ENCODE measurements at regions not wholly inside any gene's neighbourhood (a gene's known extent, or its start where the extent isn't known, plus 50 kb on each side); places are given as distances from the start of the nearest gene placed in this dataset.

GRCh38 chr2:118457951-118458350, 369.7 kb downstream of the INSIG2 start:
- TF ChIP-seq CTCF (IDR thresholded peaks at IDR 0.05; ENCODE audit: extremely low read depth, insufficient read depth, missing control alignments), result no peak
- DNase-seq (ENCODE audit: low spot score), result no peak
- in situ Hi-C loops (cut with MboI; ENCODE audit: low pct_unique_long_range_greater_than_20kb, low sequenced_read_pairs, unreplicated experiment), result no loop called here

GRCh38 chr2:118449401-118449800, 361.1 kb downstream of the INSIG2 start:
- no peak for TF ChIP-seq CTCF (IDR thresholded peaks at IDR 0.05; ENCODE audit: extremely low read depth, insufficient read depth, missing control alignments)
- DNase-seq (ENCODE audit: low spot score), result no peak
- in situ Hi-C loops (cut with MboI; ENCODE audit: low pct_unique_long_range_greater_than_20kb, low sequenced_read_pairs, unreplicated experiment), result no loop called here

- DNase-seq (ENCODE audit: low spot score), result no peak
- no peak for TF ChIP-seq CTCF (IDR thresholded peaks at IDR 0.05; ENCODE audit: extremely low read depth, insufficient read depth, missing control alignments)
- in situ Hi-C loops (cut with MboI; ENCODE audit: low pct_unique_long_range_greater_than_20kb, low sequenced_read_pairs, unreplicated experiment), result no loop called here
Observed at GRCh38 chr2:118443596-118443995, 355.3 kb downstream of the INSIG2 start.

GRCh38 chr2:118442996-118443553, 354.8 kb downstream of the INSIG2 start:
- no peak for TF ChIP-seq CTCF (IDR thresholded peaks at IDR 0.05; ENCODE audit: extremely low read depth, insufficient read depth, missing control alignments)
- in situ Hi-C loops (cut with MboI; ENCODE audit: low pct_unique_long_range_greater_than_20kb, low sequenced_read_pairs, unreplicated experiment), result no loop called here
- DNase-seq (ENCODE audit: low spot score), result no peak

GRCh38 chr2:118442046-118442445, 353.8 kb downstream of the INSIG2 start:
- TF ChIP-seq CTCF (IDR thresholded peaks at IDR 0.05; ENCODE audit: extremely low read depth, insufficient read depth, missing control alignments), result no peak
- no peak for DNase-seq (ENCODE audit: low spot score)
- in situ Hi-C loops (cut with MboI; ENCODE audit: low pct_unique_long_range_greater_than_20kb, low sequenced_read_pairs, unreplicated experiment), result no loop called here

GRCh38 chr2:118440404-118441098, 352.3 kb downstream of the INSIG2 start:
- in situ Hi-C loops (cut with MboI; ENCODE audit: low pct_unique_long_range_greater_than_20kb, low sequenced_read_pairs, unreplicated experiment), result no loop called here

More at GRCh38 chr2:118440404-118441098, 352.3 kb downstream of the INSIG2 start:
- DNase-seq (ENCODE audit: low spot score), result no peak
- no peak for TF ChIP-seq CTCF (IDR thresholded peaks at IDR 0.05; ENCODE audit: extremely low read depth, insufficient read depth, missing control alignments)

Measured in GM13977 (cell line).